ENCODE measurements at regions not wholly inside any gene's neighbourhood (a gene's known extent, or its start where the extent isn't known, plus 50 kb on each side); places are given as distances from the start of the nearest gene placed in this dataset.

DNA sequence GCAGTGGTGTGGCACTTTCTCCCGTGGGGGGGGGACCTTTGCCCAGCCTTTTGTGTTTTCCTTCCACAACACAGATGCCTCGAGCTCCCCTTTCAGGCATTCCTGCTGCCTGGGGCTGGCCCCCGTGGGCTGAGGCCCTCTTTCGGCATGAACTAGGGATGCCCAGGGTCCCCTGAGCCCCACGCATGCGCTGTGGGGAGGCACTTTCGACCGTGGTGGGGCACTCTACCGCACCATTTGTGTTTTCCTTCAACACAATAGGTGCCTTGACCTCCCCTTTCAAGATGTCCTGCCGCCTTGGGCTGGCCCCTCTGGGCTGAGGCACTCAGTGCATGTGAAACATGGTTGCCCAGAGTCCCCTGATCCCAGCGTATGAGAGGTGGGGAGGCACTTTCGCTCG lies 363.7 kb downstream of the ALG10 start:
- H3K27me3 ChIP-seq: no peaks in the 10 kb centered on the region
- intact Hi-C loops (cut with DNase I): no loop called here
- no peaks in the 10 kb centered on the region for H3K4me1 ChIP-seq
- no peaks in the 10 kb centered on the region for H3K36me3 ChIP-seq
- no peak overlapping the region for H3K27ac ChIP-seq
- no peak overlapping the region for H3K4me3 ChIP-seq (replicated peaks in 1 of 3)
- WGBS, 2 donors: 52 to 59% methylated on average over 11 to 13 of the region's 13 CpGs
- DNase-seq: no peak
- no peaks in the 10 kb centered on the region for H3K9me3 ChIP-seq
- TF ChIP-seq POLR2A (IDR thresholded peaks at IDR 0.05): no peak
- TF ChIP-seq, protein P1, sequence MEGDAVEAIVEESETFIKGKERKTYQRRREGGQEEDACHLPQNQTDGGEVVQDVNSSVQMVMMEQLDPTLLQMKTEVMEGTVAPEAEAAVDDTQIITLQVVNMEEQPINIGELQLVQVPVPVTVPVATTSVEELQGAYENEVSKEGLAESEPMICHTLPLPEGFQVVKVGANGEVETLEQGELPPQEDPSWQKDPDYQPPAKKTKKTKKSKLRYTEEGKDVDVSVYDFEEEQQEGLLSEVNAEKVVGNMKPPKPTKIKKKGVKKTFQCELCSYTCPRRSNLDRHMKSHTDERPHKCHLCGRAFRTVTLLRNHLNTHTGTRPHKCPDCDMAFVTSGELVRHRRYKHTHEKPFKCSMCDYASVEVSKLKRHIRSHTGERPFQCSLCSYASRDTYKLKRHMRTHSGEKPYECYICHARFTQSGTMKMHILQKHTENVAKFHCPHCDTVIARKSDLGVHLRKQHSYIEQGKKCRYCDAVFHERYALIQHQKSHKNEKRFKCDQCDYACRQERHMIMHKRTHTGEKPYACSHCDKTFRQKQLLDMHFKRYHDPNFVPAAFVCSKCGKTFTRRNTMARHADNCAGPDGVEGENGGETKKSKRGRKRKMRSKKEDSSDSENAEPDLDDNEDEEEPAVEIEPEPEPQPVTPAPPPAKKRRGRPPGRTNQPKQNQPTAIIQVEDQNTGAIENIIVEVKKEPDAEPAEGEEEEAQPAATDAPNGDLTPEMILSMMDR (IDR thresholded peaks at IDR 0.05): no peak

DNA sequence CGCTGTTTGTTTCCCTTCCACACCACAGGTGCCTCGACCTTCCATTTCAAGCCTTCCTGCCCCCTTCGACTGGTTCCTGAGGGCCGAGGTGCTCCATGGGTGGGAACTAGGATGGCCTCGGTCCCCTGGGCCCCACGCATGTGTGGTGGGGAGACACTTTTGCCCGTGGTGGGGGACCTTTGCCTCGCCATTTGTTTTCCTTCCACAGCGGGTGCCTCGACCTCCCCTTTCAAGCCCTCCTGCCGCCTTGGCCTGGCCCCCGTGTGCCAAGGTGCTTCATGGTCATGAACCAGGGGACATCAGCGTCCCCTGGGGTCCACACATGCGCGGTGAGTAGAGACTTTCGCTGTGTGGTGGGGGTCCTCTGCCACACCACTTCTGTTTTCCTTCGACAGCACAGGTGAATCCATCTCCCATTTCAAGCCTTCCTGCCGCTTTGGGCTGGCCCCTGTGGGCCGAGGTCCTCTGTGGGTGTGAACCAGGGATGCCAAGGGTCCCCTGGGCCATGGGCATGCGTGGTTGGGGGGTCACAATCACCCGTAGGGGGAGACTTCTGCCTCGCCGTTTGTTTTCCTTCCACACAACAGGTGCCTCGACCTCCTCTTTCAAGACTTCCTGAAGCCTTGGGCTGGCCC lies 364.4 kb downstream of the ALG10 start:
- no peak for TF ChIP-seq POLR2A (IDR thresholded peaks at IDR 0.05)
- TF ChIP-seq, protein P1 (IDR thresholded peaks at IDR 0.05): no peak
- Histone ChIP-seq H3K27ac (no peak overlapping the region), H3K9me3 (no peaks in the 10 kb centered on the region), H3K4me1 (no peaks in the 10 kb centered on the region), H3K36me3 (no peaks in the 10 kb centered on the region), H3K27me3 (no peaks in the 10 kb centered on the region), H3K4me3 (replicated peaks in 1 of 3) (no peak overlapping the region)
- DNase-seq: no peak
- intact Hi-C loops (cut with DNase I): no loop called here
- WGBS, 2 donors: 65 to 84% methylated on average over 13 to 21 of the region's 24 CpGs

DNA sequence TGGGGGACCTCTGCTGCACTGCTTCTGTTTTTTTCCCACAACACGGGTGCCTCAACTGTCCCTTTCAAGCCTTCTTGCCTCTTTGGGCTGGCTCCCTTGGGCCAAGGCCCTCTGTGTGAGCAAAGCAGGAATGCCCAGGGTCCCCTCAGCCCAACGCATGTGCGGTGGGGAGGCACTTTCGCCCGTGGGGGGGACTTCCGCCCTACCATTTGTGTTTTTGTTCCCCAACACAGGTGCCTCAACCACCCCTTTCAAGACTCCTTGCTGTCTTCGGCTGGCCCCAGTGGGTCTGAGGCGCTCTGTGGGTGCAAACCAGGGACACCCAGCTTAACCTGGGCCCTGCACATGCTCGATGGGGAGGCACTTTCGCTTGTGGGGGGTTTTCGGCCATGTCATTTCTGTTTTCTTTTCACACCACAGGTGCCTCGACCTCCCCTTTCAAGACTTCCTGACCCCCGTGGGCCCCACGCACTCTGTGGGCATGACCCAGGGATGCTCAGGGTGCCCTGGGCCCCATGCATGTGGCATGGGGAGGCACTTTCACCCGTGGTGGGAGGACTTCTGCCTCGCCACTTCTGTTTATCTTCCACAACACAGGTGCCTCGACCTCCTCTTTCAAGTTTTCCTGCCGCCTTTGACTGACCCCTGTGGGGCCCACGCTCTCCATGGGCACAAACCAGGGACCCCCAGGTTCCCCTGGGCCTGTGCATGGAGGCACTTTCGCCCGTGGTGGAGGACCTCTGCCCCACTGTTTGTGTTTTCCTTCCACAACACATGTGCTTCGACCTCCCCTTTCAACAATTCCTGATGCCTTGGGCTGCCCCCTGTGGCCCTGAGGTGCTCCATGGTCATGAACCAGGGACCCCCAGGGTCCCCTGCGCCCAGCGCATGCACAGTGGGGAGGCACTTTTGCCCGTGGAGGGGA lies 365.7 kb downstream of the ALG10 start:
- TF ChIP-seq POLR2A (IDR thresholded peaks at IDR 0.05): no peak
- TF ChIP-seq, protein P1 (IDR thresholded peaks at IDR 0.05): no peak
- 77 to 78% methylated on average over 25 of the region's 25 CpGs for WGBS, 2 donors
- Histone ChIP-seq H3K27ac (no peak overlapping the region), H3K36me3 (no peaks in the 10 kb centered on the region), H3K27me3 (no peaks in the 10 kb centered on the region), H3K4me3 (replicated peaks in 1 of 3) (no peak overlapping the region), H3K9me3 (no peaks in the 10 kb centered on the region), H3K4me1 (no peaks in the 10 kb centered on the region)
- intact Hi-C loops (cut with DNase I): no loop called here
- DNase-seq: no peak

DNA sequence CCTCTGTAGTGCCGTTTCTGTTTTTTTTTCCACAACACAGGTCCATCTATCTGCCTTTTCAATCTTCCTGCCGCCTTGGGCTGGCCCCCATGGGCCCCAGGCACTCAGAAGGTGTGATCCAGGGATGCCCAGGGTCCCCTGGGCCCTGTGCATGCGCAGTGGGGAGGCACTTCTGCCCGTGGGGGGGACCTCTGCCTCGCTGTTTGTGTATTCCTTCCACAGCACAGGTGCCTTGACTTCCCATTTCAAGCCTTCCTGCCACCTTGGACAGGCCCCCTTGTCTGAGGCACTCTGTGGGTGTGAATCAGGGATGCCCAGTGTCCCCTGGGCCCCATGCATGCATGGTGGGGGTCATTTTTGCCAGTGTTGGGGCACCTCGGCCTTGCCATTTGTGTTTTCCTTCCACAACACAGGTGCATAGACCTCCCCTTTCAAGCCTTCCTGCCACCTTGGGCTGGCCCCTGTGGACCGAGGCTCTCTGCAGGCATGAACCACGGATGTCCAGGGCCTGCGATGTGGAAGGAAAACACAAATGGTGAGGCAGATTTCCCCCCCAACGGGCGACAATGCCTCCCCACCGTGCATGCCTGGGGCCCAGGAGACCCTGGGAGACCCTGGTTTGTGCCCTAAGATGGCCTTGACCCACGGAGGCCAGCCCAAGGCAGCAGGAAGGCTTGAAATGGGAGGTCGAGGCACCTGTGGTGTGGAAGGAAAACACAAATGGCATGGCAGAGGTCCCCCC lies 366.5 kb downstream of the ALG10 start:
- Histone ChIP-seq H3K4me3 (replicated peaks in 1 of 3) (no peak overlapping the region), H3K9me3 (no peaks in the 10 kb centered on the region), H3K27ac (no peak overlapping the region), H3K4me1 (no peaks in the 10 kb centered on the region), H3K36me3 (no peaks in the 10 kb centered on the region), H3K27me3 (no peaks in the 10 kb centered on the region)
- DNase-seq: no peak
- TF ChIP-seq POLR2A (IDR thresholded peaks at IDR 0.05): no peak
- TF ChIP-seq, protein P1 (IDR thresholded peaks at IDR 0.05): no peak
- intact Hi-C loops (cut with DNase I): no loop called here
- WGBS, 2 donors: 58 to 64% methylated on average over 12 to 14 of the region's 14 CpGs

Data from thyroid gland (tissue), 4 donors.